Hepatocyte (in vitro differentiated cells): ENCODE measurements at regions not wholly inside any gene's neighbourhood (a gene's known extent, or its start where the extent isn't known, plus 50 kb on each side); places are given as distances from the start of the nearest gene placed in this dataset.

Source experiments
- DNase-seq: peaks from one replicate; pipeline ENCODE4 v3.0.0-alpha.2; 2016; ENCODE audit warnings: low spot score
- H2AFZ ChIP-seq: fragments of 200-600 bp; sonication (generic); 2 replicates; pipeline ENCODE4 v1.6.0; 2016; ENCODE audit warnings: antibody characterized with exemption, mild to moderate bottlenecking
- H3K27ac ChIP-seq: fragments of 200-600 bp; sonication (generic); 2 replicates; pipeline ENCODE4 v1.5.1; 2016; ENCODE audit warnings: mild to moderate bottlenecking
- H3K27me3 ChIP-seq: fragments of 200-600 bp; sonication (generic); 2 replicates; pipeline ENCODE4 v1.6.1; 2016
- H3K36me3 ChIP-seq: fragments of 200-600 bp; sonication (generic); replicated peaks from 2 replicates; pipeline ENCODE4 v1.5.1; 2016; ENCODE audit warnings: low read depth; ENCODE audit not compliant: insufficient read depth
- H3K4me1 ChIP-seq: fragments of 200-600 bp; sonication (generic); 2 replicates; pipeline ENCODE4 v1.5.1; 2016; ENCODE audit warnings: mild to moderate bottlenecking, moderate library complexity; ENCODE audit not compliant: insufficient read depth
- H3K4me2 ChIP-seq: fragments of 200-600 bp; sonication (generic); 2 replicates; pipeline ENCODE4 v1.6.0; 2016
- H3K4me3 ChIP-seq: fragments of 200-600 bp; sonication (generic); 2 replicates; pipeline ENCODE4 v1.5.1; 2016; ENCODE audit warnings: mild to moderate bottlenecking
- H3K79me2 ChIP-seq: fragments of 200-600 bp; sonication (generic); 2 replicates; pipeline ENCODE4 v1.6.0; 2017; ENCODE audit warnings: mild to moderate bottlenecking
- H3K9me2 ChIP-seq: fragments of 200-600 bp; sonication (generic); replicated peaks from 2 replicates; pipeline ENCODE4 v1.6.0; 2017; ENCODE audit warnings: mild to moderate bottlenecking; ENCODE audit not compliant: insufficient read depth
- H3K9me3 ChIP-seq: fragments of 200-600 bp; sonication (generic); 2 replicates; pipeline ENCODE4 v1.5.1; 2016; ENCODE audit warnings: low read depth, mild to moderate bottlenecking
- H4K20me1 ChIP-seq: fragments of 200-600 bp; sonication (generic); 2 replicates; pipeline ENCODE4 v1.6.0; 2016; ENCODE audit warnings: mild to moderate bottlenecking; ENCODE audit not compliant: insufficient read depth, poor library complexity, severe bottlenecking
- EZH2 ChIP-seq: fragments of 200-600 bp; sonication (generic); IDR thresholded peaks from 2 replicates; pipeline ENCODE4 v1.6.1; 2016; ENCODE audit warnings: antibody characterized with exemption, mild to moderate bottlenecking, borderline replicate concordance
- EZH2phosphoT487 ChIP-seq: fragments of 200-600 bp; sonication (generic); IDR thresholded peaks from one replicate; pipeline ENCODE4 v1.6.1; 2018; ENCODE audit warnings: antibody characterized with exemption, mild to moderate bottlenecking, low read depth, moderate library complexity; ENCODE audit not compliant: unreplicated experiment, severe bottlenecking
- WGBS: methylation state at CpG from one replicate; pipeline ENCODE4 v1.1.6; 2016; ENCODE audit warnings: low lambda C conversion rate; ENCODE audit errors: missing lambda C conversion rate; 5-methylcytosine and 5-hydroxymethylcytosine counted together
- TF ChIP-seq, protein P1 (sequence below): fragments of 200-600 bp; sonication (generic); IDR thresholded peaks from 2 replicates; pipeline ENCODE4 v1.5.1; 2016; ENCODE audit warnings: antibody characterized with exemption, mild to moderate bottlenecking; ENCODE audit not compliant: poor library complexity

- no peaks in the 10 kb centered on the region for H3K36me3 ChIP-seq
- 58% methylated on average over 3 of the region's 3 CpGs for WGBS
Observed at GRCh38 chr7:41758321-41758720, 55.4 kb upstream of the INHBA start.

DNA sequence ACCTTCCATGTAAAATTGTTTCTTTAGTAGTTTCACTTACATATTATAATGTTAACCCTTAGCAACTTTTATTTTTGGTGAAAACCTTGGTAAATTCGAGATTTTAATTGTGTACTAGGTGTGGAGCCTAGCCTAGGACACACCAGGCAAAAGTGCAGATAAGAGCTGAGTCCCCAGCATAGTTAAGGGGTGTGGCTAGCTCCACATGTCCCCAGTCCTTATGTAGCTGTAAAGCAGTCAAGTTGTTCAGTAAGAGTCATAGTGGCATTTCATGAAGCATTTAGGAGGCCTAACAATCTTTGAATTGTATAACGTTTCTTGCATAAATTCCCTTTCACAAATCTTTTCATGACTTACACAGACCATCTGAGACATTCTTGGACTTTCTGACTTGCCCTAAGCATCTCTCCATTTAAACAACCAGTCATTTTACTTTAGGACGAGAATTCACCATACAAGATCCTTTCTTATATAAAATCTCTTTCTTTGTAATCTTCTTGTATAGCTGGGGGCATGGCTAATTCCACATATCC lies 53.8 kb upstream of the INHBA start:
- 73% methylated on average over 3 of the region's 3 CpGs for WGBS
- H3K4me1 ChIP-seq, result no peaks in the 10 kb centered on the region
- H3K9me2 ChIP-seq, result no peaks in the 10 kb centered on the region

More at GRCh38 chr7:41758321-41758720, 55.4 kb upstream of the INHBA start:
- Histone ChIP-seq H3K9me3 (peaks cover 20% of the 10 kb centered on the region), H3K4me3 (no peak overlapping the region), H3K4me1 (no peaks in the 10 kb centered on the region), H3K27me3 (no peaks in the 10 kb centered on the region), H3K9me2 (no peaks in the 10 kb centered on the region), H3K4me2 (no peak overlapping the region), H4K20me1 (no peaks in the 10 kb centered on the region), H2AFZ (no peak overlapping the region), H3K79me2 (no peaks in the 10 kb centered on the region), H3K27ac (no peak overlapping the region)
- TF ChIP-seq EZH2 (no peak), EZH2phosphoT487 (no peak)
- TF ChIP-seq, protein P1, sequence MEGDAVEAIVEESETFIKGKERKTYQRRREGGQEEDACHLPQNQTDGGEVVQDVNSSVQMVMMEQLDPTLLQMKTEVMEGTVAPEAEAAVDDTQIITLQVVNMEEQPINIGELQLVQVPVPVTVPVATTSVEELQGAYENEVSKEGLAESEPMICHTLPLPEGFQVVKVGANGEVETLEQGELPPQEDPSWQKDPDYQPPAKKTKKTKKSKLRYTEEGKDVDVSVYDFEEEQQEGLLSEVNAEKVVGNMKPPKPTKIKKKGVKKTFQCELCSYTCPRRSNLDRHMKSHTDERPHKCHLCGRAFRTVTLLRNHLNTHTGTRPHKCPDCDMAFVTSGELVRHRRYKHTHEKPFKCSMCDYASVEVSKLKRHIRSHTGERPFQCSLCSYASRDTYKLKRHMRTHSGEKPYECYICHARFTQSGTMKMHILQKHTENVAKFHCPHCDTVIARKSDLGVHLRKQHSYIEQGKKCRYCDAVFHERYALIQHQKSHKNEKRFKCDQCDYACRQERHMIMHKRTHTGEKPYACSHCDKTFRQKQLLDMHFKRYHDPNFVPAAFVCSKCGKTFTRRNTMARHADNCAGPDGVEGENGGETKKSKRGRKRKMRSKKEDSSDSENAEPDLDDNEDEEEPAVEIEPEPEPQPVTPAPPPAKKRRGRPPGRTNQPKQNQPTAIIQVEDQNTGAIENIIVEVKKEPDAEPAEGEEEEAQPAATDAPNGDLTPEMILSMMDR, result no peak
- no peak for DNase-seq

DNA sequence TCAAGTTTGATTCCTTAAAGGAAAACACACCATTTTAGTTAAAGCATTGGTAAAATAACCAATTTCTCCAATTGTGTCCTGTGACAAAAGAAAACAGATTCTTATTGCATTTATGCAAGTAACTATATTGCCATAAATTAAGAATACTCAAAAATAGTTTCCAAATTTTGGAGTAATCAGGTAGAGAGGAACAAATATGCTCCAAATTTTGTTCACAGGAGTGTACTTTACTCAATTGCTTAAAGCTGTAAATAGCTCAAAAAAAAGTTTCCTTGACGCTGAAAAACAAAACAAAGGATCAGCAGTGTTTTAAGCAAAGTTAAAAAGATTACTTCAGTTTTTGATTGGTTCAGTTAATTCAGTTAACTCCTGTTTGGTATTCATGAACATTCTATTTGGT lies 52.2 kb upstream of the INHBA start:
- no peaks in the 10 kb centered on the region for H3K9me2 ChIP-seq
- H3K4me3 ChIP-seq, result no peak overlapping the region
- H4K20me1 ChIP-seq, result no peaks in the 10 kb centered on the region
- H2AFZ ChIP-seq, result no peak overlapping the region
- WGBS, result 83% methylated on average over 1 of the region's 1 CpG
- no peaks in the 10 kb centered on the region for H3K4me1 ChIP-seq
- no peak for TF ChIP-seq EZH2
- no peak for TF ChIP-seq EZH2phosphoT487
- TF ChIP-seq, protein P1, result no peak
- H3K79me2 ChIP-seq, result no peaks in the 10 kb centered on the region
- no peak overlapping the region for H3K27ac ChIP-seq
- no peak overlapping the region for H3K4me2 ChIP-seq
- H3K27me3 ChIP-seq, result no peaks in the 10 kb centered on the region
- no peaks in the 10 kb centered on the region for H3K36me3 ChIP-seq
- peaks cover 20% of the 10 kb centered on the region for H3K9me3 ChIP-seq
- no peak for DNase-seq

More for the DNA sequence above, 53.8 kb upstream of the INHBA start:
- no peak overlapping the region for H2AFZ ChIP-seq
- H3K27me3 ChIP-seq, result no peaks in the 10 kb centered on the region
- H3K9me3 ChIP-seq, result peaks cover 20% of the 10 kb centered on the region
- DNase-seq, result no peak
- no peaks in the 10 kb centered on the region for H3K79me2 ChIP-seq
- H3K4me3 ChIP-seq, result no peak overlapping the region
- H3K36me3 ChIP-seq, result no peaks in the 10 kb centered on the region
- no peak overlapping the region for H3K27ac ChIP-seq
- H3K4me2 ChIP-seq, result no peak overlapping the region
- no peak for TF ChIP-seq EZH2phosphoT487
- TF ChIP-seq, protein P1, result no peak
- TF ChIP-seq EZH2, result no peak
- no peaks in the 10 kb centered on the region for H4K20me1 ChIP-seq

DNA sequence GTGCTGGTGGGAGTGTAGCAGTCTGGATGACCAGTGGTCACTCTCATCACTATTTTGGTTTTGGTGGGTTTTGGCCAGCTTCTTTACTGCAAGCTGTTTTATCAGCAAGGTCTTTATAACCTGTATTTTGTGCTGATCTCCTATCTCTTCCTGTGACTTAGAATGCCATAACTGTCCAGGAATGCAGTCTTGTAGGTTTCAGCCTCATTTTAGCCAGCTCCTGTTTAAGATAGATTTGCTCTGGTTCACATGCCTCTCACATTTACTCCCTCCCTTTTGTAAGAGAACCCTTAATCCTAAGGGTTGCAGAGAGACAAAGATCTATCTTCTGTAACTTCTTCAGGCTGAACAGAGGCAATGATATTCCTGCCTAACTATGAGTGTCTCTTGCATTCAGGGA lies 51.2 kb upstream of the INHBA start:
- Histone ChIP-seq H4K20me1 (no peaks in the 10 kb centered on the region), H3K9me3 (peaks cover 20% of the 10 kb centered on the region), H3K79me2 (no peaks in the 10 kb centered on the region), H3K36me3 (no peaks in the 10 kb centered on the region), H2AFZ (no peak overlapping the region), H3K4me1 (no peaks in the 10 kb centered on the region), H3K4me3 (no peak overlapping the region), H3K9me2 (no peaks in the 10 kb centered on the region), H3K4me2 (no peak overlapping the region), H3K27ac (no peak overlapping the region), H3K27me3 (no peaks in the 10 kb centered on the region)
- TF ChIP-seq EZH2phosphoT487, result no peak
- TF ChIP-seq EZH2, result no peak
- TF ChIP-seq, protein P1, result no peak
- DNase-seq, result no peak
